NCI-H1105 treated with DMSO at 0.1 percent for 48 hours (cell line): ENCODE measurements at regions not wholly inside any gene's neighbourhood (a gene's known extent, or its start where the extent isn't known, plus 50 kb on each side); places are given as distances from the start of the nearest gene placed in this dataset.

Experiments
- DNase-seq: peaks from one replicate; lab custom pipeline; 2025; lab: John Stamatoyannopoulos, UW

DNA sequence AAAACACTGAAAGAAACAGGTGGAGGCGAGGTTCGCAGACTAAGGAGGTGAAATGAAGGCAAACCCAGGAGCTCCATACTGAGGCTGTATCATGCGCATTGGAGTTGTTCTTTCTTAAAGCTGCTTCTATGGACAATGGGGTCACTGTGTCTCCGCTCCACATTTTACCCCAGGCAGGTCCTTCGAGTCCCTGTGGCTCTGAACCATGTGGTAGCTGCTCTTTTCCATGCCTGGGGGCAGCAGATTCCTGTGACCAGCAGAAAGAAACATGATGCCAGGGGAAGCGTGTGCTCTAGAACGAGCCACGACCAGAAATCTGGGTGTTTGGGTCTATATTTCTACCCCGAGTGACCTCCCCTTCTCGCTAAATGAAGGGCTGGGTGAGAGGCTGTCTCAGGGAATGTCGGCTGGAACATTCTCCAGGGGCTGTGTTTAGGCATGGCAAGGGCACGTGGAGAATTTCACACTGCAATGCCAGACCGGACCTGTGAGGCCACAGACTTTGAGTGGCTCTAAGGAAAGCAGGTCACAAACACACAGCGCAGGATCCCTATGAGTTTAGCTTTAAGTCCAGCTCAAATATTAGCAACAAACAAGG, 95.7 kb upstream of the IRS2 start:
- DNase-seq, result no peak

DNA sequence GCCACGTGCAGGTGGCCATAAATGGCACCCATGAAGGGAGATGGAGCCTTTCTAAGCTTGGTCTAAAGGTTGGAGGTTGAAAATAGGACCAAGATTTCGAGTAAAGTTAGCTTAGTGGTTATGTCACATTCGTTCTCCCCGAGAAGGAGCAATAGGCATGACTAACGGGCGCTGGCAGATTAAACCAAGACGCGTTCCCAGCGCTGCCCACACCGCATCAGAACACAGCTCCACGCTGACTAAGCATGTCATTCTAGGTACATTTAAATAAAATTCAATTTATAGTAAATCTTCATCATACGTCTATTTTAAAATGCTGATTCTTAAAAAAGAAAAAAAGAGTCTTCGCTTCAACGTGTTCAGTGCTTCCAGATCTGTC, 95.0 kb upstream of the IRS2 start:
- DNase-seq, result no peak

DNA sequence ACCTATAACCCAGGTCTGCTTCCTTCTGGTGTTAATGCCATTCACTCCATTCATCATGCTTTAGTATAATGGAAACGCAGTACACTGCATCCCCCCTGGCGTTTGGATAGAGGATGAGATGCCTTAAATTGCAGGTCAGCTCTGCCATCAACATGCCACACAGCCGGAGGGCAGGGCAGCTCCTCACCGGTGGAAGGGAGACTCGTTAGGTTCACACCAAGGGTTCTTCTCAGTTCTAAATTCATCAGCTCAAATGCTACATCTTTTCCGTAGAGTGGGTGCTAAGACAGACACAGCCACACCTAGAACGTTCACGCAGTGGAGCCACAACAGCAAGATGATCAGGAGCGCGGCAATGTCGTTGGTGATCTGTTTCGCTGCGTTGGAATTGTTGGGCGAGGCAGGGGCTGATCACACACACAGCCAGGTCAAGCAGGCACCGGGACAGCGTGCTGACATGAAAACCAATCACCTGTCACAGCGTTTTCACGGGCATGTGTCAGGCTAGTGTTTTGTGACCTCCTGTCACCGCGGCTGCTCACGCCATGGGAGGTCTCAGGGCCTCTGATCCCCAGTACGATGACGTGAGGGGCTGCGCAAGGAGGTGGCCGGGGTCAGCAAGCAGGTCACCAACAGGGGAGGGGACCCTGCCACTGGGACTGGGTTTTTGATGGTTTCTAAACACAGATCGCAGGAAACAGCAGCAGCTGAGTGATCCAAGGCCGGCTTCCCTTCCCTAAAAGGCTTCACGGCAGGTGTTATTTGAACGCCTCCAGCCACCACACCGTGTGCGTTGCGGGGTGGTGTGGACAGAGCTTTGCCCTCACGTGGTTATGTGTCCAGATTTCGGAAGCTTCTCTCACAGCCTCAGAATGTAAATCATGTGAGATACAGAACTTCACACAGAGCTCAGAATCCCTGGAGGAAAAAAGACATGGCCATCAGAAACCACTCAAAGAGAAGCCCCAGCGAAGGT, 94.3 kb upstream of the IRS2 start:
- DNase-seq, result no peak

DNA sequence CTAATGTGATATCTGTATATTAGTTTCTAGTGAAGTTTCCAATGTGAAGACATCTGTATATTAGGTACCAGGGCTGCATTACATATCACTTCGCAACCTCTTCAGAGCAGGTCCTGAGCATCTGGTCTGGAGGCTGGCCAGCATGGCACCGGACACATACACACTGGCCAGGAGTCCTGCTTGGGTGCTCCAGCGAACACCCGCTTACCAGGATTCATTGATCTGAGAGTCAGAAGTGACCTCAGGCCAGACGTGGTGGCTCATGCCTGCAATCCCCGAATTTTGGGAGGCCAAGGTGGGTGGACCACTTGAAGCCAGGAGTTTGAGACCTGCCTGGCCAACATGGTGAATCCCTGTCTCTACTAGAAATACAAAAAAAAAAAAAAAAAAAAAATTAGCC, 93.0 kb upstream of the IRS2 start:
- no peak for DNase-seq

DNA sequence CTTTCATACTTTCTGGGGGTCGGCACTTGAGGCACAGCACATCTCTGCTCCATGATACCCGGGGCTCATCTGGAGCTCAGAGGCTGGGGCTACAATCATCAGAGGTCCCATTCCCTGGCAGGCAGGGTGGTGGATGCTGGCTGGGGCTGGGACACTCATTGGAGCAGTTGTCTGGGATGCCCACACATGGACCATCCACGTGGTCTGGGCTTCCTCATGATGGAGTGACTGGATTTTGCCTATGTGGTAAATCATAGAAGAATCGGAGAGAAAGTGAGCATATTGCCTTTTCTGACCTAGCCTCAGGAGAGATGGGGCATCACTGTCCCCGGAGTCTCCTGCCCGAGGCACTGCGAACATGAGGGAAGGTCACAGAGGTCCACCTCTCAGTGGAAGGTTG, 91.4 kb upstream of the IRS2 start:
- DNase-seq, result no peak

DNA sequence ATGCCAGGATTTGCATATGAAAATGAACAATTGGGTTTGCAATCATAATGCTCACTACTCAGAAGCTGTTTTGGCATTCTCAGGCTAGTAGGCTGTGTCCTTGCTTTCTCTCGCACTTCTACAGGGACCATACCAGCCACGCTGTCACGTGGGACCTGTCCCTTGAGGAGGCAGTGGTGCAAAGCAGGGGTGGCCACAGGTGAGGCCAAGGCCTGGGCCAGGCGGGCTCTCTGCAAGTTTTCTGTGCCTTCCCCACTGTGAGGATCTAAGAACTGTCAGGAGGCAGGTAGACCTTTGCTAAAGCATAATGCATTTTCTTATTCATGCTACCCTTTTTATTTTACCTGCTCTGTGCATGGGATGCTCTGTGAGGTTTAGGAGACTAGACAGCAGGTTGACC, 89.4 kb upstream of the IRS2 start:
- no peak for DNase-seq

DNA sequence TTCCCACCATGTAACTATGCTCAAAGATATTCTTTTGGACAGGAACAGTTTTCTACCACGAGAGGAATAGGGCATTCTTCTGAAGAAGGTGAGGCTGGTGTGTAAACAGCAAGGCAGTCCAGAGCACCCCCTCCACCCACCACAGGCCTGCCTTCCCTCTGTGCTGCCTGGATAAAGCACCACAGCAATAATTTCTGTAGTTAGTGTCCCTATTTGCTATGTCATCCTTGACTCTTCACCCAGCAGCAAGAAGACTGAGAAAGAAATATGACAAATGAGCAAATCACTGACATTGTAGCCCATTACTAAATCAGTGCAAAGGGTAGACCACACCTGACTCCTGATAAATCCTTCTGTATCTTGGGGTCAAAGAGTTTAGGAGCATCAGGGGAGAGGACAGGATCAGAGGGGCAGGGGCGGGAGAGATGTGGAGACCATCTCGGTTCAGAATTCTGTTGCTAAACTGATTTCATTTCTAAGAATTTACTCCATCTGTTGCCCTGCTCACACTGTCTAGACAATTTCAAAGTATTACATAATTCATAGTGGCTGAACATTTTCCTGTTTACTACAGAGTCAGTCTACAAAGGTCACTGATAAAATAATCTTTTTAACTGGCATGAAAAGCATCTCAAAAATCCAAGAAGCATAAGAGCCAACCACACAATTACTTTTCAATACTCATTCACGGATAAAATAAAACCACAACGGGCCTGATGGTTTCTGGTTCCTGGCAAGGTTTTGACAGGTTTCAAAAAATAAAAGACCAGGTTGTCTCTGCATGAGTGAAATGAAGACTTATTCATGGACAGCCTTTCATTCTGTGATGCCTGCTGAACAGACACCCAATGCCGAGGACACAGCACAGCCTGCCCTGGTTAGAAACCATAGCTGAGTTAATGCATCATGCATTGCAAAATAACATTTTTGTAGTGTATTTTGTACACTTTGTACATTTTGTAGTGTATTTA, 88.4 kb upstream of the IRS2 start:
- no peak for DNase-seq

DNA sequence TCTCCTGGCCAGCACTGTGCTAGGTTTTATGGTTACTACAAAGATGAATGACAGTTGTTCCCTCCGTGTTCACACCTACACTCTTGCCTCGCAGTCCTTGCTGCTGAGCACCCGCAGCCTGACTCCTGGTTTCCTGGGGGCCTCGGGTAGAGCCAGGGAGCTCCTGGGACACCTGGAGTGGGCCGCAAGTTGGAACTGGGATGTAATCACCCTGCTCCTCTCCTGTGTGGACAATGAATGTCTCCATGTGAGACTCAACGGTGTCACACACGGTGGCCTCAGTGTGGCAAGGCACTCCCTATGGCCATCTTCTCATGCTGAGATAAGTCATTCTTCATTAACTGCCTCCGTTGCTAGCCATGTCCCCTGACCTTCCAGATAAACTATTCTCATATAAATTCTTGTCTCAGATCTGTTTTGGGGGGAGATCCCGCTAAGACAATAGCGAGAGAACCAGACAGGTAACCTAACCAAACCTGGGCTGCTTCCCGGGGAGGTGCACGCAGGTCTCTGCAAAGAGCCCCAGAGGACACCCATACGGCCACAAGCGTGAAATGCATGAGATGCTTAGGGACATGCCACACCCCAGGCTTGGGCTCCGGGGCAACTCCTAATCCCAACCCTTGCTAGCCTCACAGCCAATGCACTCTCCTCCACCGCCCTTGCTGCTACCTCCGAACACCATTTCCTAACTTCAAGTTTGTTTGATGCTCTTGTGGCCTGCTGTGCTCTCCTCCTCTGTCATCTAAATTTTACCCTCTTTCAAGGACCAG, 87.2 kb upstream of the IRS2 start:
- no peak for DNase-seq

DNA sequence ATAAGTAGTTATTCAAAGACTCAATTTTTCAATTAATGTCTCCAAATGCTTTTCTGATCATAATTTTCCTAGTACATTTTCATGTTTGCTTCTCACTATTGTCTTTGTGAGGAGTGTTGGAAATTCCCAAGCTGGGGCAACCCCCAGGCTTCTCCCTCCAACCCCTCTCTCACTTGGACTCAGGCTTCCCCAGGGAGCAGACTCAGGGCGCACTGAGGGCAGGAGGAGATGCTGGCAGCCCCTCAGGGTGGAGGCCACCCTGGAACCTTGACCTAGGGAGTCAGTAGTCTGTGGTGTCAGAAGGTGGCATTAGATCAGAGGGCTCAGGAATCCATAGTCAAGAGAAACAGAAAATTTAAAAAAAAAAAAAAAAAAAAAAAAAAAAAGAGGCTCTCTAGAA, 86.5 kb upstream of the IRS2 start:
- DNase-seq, result no peak

DNA sequence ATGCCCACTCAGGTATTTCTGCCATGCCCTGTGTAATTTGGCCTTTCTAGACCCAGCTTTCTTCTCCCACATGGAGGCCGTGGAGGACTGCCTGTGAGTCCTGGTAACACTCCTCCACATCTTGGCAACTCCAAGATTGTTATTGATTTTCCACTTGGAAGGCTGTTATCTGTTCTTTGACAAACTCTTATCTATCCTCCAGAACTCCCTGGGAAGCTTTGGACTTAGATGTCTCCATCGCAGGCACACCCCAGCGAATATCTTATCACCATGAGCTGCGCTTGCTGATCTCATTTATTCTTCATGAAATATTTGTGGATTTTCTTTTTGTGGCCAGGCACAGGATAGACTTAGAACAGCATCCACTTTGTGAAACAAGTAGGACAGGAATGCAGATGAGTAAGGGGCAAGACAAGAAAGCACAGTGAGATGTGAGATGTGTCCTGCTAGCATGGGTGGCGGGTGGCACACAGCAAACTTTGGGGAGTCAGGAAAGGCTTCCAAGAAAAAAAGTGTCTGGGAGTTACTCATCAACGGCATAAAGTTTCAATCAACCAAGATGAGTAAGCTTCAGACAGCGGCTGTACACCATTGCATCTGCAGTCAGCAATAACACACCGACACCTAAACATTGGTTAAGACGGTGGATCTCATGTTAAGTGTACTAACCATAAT, 84.5 kb upstream of the IRS2 start:
- DNase-seq, result no peak

DNA sequence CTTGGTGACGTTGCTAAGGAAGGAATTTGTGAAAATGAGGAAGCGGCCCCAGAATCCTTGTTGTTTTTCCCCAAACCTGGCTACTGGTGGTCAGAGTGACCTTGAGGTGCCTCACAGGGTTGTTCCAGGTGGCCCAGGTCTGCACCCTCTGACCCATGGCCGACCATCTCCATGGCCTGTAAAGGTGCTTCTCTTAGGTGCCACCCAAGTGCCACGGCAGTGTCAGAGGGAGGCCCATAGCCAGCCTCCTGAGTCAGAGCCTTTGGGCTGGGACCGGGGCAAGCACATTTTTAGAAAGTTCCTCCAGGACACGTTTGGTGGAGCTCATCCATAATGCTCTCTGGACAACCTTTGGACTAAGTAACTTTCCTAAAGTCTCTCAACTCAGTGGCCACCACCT, 83.9 kb upstream of the IRS2 start:
- no peak for DNase-seq

DNA sequence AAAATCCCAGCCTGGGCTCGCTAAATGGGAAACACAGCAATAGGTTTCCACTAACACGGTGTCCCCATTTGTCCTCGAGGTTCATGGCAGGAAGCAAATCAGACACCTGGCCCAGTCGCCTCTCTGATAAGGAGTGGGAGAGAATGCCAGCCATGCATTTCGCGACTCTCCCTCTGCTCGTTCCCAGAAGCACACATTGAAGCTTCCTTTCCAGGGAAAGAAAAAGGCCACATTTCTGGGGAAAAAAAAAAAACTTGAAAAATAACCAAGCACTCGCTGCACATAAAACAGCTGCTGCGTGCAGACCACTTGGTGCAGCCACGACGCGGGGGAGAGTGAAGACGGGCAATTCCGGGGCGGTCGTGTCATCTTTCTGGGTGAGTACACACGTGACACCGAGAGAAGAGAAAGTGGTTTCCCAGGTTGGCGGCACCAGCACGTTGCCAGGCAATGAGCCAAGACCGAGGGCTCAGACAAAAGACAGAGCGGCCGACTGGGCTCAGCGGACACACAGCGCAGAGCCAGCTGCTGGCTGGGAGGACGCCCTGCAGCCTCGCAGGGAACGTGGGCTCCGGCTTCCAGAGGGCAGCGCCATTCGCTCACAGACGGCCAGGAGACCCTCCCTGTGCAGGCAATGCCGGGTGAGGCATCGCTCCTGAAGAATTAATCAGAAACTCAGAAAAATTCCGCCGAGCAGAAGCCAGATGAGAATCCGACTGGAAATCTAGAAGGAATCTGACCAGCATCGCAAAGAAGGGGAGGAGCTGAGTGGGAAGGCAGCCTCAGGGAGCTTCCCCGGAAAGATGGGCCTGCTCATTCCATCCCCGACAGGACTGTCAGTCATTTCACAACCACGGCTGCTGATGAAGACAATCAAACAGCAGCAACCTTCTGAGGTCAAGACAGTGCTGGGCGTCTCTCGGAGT, 83.2 kb upstream of the IRS2 start:
- peak; percentile 99 for DNase-seq

DNA sequence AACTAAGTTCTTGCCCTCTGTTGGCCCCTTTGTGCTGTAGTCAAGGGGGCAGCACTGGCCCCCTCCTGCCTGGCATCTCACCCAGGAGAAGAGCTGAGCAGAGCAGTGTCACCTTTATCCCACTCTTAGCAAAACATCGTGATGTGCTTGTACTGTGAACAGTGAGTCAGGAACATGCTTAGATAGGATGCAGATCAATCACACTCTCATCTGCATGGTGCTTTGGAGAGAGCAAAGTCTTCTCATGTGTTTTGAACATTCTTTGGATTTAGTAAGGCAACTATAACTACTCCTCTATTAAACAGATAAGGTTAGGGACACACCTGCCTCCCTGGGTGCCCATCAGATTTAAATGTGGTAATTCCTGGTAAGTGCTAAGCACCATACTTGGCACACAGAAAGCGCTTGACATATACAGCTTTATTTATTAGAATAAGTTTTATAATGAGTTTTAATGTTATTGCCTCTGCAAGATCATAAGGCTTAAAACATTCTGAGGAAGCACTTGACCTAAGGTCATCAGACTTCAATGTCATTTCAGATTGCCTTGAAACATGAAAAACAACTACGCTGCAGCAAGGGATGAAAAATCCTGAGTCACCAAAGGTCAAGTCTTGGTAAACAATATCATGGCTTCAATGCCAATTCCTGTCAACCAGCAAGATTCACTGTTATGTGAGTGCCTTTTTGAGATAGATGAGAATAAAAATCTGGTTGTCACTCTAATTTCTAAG, 82.4 kb upstream of the IRS2 start:
- DNase-seq, result no peak

DNA sequence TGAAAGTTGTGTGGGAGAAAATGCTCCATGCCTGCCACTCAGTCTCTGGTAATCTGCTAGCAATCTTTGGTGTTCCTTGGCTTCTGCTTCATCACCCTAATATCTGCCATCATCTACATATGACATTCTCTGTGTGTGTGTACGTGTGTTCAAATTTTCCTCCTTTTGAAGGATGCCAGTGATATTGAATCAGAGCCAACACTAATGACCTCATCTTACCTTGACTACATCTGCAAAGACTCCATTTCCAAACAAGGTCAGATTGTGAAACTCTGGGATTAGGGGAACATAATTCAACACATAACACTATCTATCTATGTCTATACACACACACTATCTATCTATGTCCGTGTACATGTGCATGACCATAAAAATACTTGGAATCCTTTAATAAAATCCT, 81.4 kb upstream of the IRS2 start:
- DNase-seq, result no peak

DNA sequence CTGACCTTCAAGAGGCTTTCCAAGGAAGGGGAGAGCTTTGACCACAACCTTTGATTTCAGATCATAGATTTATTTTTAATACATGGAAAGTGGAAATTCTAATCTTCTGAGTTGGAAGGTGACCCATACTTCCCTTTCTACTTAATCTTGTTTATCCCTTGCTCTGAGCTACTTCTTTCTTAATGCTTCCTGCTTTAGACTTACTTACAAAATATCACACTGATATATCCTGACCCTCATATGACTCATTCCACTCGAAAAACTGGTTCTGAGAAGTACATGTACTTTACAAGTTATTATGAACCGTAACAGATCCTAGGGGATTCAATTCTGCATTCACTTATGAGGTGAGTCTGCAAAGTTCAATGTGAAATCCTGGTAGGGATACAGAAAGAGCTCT, 76.2 kb upstream of the IRS2 start:
- DNase-seq, result no peak

DNA sequence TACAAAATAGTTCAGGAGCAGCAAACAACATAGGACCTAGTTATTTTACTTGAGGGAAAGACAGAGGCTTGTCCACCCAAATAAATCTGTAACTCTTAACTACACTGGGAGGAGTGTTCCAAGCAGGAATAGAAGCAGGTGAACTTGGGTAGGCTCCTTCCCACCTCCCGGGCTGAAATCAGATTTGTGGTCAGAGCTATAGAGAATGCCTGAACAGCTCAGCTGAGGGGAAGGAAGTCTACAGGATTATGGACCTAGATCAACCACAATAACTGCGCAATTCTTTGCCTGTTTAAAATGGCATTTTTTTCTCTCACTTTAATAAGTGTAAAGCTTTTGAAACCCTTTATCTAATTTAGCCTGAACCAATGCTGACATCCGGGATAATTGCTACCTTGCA, 73.5 kb upstream of the IRS2 start:
- no peak for DNase-seq

DNA sequence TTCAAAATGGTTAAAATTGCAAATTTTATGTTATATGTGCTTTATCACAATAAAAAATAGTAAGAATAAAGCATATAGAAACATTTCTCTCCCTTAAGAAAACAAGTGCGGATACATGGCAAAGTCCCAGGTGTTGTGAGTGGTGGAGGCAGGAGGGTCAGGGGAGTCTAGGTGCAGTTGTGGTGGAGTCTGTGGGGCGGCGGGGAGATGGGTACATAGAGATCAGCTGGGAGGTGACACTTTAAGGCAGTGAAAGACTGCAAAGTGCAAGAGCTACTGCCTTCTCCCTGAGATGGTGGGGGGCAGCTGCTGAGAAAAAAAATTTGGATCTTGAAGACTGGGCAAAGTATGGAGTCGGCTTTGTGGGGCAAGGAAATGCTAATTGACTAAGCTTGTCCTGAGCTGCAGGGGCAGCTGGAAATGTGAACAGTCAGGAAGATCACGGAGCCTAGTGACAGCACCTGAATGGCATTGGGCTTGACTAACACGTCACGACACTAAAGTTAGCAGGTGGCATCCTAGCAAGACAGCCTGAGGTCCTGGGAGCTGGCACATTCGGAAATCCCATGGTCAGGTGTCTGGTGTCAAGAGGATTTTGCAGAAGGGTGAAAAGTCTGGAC, 72.9 kb upstream of the IRS2 start:
- no peak for DNase-seq

DNA sequence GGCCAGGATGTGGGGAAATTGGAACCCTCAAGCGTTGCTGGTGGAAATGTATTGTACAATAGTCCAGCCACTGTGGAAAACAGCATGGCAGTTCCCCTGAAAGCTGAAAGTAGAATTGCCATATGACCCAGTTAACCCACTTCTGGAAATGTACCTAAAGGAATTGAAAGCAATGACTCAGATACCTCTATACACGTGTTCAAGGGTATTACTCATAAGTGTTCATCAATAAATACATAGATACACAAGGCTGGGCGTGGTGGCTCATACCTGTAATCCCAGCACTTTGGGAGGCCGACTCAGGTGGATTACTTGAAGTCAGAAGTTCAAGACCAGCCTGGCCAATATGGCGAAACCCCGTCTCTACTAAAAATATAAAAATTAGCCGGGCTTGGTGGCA, 71.9 kb upstream of the IRS2 start:
- DNase-seq, result no peak

DNA sequence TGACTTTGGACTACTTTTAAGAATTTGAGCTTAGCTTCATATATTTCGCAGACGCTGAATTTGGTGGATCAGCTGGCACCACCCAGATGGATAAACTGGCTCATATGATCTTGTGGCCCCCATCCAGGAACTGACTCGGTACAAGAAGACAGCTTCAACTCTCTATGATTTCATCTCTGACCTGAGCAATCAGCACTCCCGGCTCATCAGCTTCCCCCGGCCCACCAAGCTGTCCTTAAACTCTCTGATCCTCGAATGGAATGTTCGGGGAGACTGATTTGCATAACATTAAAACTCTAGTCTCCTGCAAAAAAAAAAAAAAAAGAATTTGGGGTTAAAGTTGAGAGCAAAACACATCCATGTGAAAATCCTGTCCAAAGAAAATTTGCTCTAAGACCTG, 71.4 kb upstream of the IRS2 start:
- no peak for DNase-seq
